Islet of Langerhans (tissue), 1 donor: ENCODE measurements at regions not wholly inside any gene's neighbourhood (a gene's known extent, or its start where the extent isn't known, plus 50 kb on each side); places are given as distances from the start of the nearest gene placed in this dataset.

Experiments used
- FAIRE-seq: peaks from one replicate; lab custom pipeline; 2011; peaks lifted over from hg19 to GRCh38; lab: Jason Lieb, UNC

DNA sequence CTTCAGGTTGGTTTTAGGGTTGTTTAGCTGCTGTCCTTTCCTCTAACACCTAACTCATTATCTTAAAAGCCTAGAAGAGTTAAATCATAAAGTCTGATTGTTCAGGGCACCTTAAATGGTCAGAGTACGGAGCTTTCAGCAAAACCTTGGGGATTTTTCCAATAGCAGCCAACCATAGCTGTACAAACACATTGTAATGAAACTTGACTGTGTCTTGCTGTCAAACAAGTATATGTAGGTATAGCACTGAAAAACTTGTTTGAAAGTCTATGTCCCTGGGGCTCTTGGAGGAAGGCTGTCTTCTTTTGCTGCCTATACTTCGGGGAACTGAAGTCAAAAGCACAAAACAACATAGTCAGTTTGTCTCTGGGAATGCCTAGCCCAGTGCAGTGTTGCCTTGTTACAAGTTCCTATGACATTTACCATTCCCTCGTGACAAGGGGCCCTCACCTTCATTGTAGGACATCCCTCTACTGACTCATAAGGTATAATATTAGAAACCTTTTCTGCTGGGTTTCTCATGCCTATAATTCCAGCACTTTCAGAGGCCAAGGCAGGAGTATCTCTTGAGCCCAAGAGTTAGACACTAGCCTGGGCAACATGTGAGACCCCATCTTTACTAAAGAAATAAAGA lies 474.5 kb upstream of the NBEA start:
- FAIRE-seq, result no peak

DNA sequence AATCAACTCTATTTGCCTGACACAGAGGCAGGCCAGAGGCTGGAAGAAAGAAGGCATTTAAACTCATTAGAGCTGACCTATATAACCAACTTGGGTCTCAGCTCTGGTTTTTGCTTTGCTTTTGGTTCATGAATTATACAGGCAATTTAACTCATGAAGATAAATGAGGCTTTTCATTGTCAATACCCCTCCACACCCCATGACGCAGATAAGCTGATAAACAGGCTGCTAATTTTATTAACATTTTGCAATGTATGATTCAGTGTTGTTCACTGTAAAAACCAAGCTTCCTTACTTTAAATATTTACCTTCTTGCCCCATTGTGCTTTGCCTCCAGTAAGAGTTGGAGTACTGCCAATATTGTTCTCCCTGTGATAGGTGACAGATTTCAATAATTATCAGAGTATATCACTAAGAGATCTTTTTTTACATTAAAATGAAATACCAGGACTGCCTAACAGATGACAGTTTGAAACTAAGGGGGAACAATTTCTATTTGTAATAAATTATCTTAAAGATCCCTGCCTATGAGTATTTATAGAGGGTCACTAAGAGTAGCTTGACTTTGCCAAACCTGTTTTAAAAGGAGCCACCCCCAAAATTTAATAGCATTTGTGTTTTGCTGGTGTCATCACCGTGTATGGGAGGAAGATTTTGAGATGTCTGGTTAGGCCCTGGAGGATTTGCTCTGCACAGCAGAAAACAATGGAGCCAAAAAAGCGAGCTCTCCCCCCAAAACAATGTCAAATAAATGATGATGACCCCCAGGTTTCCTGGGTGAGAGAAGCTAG lies 472.7 kb upstream of the NBEA start:
- FAIRE-seq, result peak; percentile 100

DNA sequence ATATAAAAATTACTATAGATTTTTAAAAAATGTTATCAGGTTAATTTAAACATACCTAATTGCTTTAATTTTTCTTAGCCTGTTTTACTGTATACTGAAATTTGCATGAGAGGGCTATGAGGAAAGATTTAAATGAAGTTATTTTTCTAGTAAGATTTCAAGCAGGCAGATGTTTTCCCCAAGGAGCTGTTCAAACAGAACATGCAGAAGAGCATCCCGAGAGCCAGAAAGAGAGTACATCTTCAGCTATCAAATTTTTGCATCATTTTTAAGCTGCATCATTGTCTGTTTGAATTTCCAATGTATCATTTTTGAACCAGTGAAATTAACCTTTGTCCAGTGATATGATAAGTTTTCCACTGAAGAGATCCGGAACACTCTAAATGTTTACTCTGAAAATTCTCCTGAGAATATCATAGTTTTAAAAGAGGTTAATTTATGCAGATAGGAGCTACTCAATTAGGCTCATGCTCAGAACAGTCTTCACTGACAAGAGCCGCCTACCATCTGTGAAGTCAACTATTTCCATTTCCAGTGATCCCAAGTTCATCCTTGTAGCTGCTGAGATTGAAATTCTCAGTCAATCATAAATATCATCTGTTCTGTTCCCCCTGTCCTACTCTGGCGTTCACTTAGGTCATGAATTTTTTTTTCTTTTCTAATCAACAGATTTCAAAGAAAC lies 467.7 kb upstream of the NBEA start:
- FAIRE-seq, result no peak

- no peak for FAIRE-seq
Observed at GRCh38 chr13:34478376-34478775, 463.7 kb upstream of the NBEA start.

DNA sequence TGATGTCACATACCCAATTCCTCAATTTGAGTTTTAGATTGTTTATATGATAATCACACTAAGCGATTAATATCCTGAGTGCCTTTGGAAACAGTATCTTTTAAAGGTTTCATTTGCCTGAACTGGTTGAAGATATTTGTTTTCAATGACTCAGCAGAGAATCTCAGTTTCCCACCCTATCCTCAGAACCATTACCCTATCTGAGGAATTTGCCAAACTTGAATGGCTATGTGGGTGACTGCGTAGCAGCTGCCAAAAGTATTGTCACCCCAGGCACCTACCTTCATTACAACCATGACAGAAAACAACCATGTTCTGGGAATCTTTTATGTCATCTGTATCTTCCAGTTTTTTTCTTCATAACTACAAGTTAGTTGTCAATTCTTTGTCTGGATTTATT lies 440.1 kb upstream of the NBEA start:
- no peak for FAIRE-seq

- FAIRE-seq, result no peak
Observed at GRCh38 chr13:34502621-34503020, 439.4 kb upstream of the NBEA start.

DNA sequence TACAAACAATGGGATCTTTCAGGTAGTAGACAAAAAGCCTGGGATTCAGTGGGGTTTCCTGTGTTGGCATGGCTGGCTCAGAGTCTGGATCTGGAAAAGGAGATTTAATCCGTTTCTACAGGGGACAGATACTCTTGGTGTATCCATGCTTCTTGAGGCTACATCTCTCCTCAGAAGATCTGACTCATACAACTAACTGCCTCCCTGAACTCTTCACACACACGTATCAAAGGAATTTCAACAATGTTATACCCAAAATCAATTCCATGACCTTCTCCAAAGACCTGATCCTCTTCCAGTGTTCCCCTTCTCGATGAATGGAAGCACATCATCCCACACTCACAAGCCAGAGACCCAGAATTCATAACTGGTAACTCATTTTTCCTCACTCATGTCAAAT lies 435.3 kb upstream of the NBEA start:
- FAIRE-seq, result no peak

- no peak for FAIRE-seq
Observed at GRCh38 chr13:34507630-34508029, 434.4 kb upstream of the NBEA start.

GRCh38 chr13:34512817-34513216 lies 429.3 kb upstream of the NBEA start:
- FAIRE-seq, result no peak

- FAIRE-seq, result no peak
Observed at GRCh38 chr13:34513526-34513925, 428.5 kb upstream of the NBEA start.

DNA sequence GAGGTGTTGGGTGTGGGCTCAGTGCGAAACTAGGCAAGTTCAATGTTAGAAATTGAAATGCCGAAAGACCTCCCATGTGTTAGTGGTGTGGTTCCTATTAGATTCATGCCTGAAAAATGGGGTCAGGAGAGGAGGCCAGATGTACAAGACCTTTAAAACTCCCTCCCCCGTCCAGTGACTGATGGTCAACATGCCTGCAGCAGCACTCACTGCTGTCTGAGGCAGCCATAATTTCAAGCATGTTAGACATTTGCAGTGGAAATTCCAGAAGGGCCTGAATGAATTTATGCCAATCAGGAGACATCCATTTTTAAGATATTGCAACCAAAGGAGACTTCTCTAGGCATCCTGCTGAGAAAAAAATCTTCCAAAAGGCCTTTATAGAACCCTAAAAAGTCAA lies 426.9 kb upstream of the NBEA start:
- FAIRE-seq, result no peak

GRCh38 chr13:34521171-34521570 lies 420.9 kb upstream of the NBEA start:
- no peak for FAIRE-seq

GRCh38 chr13:34522808-34523207 lies 419.3 kb upstream of the NBEA start:
- FAIRE-seq, result peak; percentile 98

- FAIRE-seq, result no peak
Observed at GRCh38 chr13:34523406-34523805, 418.7 kb upstream of the NBEA start.

- FAIRE-seq, result no peak
Observed at GRCh38 chr13:34533941-34534340, 408.1 kb upstream of the NBEA start.

GRCh38 chr13:34542321-34542720 lies 399.7 kb upstream of the NBEA start:
- peak; percentile 13 for FAIRE-seq

GRCh38 chr13:34543836-34544235 lies 398.2 kb upstream of the NBEA start:
- no peak for FAIRE-seq

GRCh38 chr13:34545461-34545860 lies 396.6 kb upstream of the NBEA start:
- no peak for FAIRE-seq

- no peak for FAIRE-seq
Observed at GRCh38 chr13:34546344-34547250, 395.5 kb upstream of the NBEA start.

DNA sequence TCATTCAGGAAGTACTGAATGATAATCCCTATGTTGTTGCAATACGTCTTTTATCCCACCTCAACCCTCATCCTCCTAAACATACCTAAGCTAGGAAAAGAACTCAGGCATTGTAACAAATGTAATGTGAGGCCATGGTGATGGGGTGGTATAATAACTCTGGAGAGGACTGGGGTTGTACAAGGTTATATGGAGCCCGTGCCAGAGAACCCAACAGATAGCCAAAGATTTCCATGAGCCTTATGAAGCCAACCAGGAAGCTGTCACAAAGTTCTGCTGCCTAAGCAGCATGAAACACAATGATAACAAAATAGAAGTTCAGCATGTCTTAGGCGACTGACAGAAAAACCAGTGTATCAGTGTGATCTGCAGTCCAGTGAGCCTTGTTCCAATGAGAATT lies 394.1 kb upstream of the NBEA start:
- FAIRE-seq, result no peak

DNA sequence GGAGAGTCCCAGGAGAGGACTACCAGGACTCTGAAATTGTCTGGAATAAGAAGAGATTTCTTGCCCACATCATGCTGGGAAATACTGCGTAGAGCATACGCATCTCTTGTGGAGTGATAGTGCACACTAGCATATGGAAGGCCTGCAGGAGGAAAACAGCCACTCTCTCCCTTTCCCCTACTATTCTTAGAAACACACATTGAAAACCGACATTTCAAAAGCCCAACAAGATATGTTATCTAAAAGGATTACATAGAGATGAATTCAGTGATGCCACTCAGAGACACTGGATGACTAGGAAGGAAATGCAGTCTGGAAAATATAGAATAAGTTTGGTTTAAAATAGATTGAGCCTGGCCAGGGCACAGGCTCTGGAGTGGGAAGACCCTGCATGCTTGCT lies 388.7 kb upstream of the NBEA start:
- no peak for FAIRE-seq

DNA sequence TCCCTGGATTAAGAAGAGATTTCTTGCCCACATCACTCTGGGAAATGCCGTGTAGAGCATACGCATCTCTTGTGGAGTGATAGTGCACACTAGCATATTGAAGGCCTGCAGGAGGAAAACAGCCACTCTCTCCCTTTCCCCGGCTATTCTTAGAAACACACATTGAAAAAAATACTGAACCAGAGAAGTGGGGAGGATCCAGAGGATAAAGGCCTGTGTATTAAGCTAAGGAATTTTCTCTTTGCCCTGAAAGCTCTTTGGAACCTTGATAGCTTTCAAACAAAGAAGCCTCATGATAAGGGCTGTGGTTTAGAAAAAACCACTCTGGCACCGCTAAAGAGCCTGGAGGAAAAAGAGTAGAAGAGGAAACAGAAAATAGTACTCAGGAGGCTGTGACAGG lies 386.1 kb upstream of the NBEA start:
- no peak for FAIRE-seq

DNA sequence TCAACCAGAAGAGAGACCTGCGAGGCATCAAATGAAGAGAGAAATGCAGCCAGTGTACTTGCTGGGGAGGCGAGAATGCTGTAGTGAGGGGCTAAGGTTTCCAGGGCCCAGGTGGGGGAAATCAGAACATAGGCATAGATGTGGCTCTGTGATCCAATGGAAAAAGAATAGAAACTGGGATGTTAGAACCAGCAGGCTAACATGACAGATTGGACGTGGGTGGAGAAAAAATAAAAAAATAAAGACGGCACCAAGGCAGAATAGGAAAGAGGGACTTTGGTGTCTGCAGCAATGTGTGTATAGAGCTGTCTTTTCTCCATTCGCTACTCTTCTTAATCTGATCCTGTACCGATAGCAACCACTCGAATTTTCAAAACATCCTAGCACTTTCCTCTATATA lies 381.0 kb upstream of the NBEA start:
- FAIRE-seq, result no peak
